ENCODE measurements at regions not wholly inside any gene's neighbourhood (a gene's known extent, or its start where the extent isn't known, plus 50 kb on each side); places are given as distances from the start of the nearest gene placed in this dataset.
A peak's percentile ranks its signal among the peaks of the same experiment; 100 is the strongest.

- FAIRE-seq, result no peak
- peak in 1 of 6 donors; percentile 57 for DNase-seq
- intact Hi-C loops (cut with DNase I), result no loop called here
- WGBS, 2 donors, result 37 to 41% methylated on average over 10 of the region's 10 CpGs
- TF ChIP-seq CTCF (IDR thresholded peaks at IDR 0.05), result no peak
- peak in 3 of 4 donors; percentile 8 to 29 (median 24) for ATAC-seq
- peaks cover 0 to 13% (median 0%) of the 10 kb centered on the region in 3 donors for H3K4me1 ChIP-seq
- no peaks in the 10 kb centered on the region for H3K36me3 ChIP-seq
- H3K9me3 ChIP-seq, result no peaks in the 10 kb centered on the region
- H3K4me3 ChIP-seq, result no peak overlapping the region
- H3K27me3 ChIP-seq, result no peaks in the 10 kb centered on the region
- H3K27ac ChIP-seq, result peak overlapping the region in 2 of 4 donors; percentile 33 to 54
Observed at GRCh38 chr6:167685654-167686053, 141.1 kb upstream of the AFDN start.

GRCh38 chr6:167686204-167686893 lies 140.4 kb upstream of the AFDN start:
- intact Hi-C loops (cut with DNase I), result no loop called here
- FAIRE-seq (no peak), ATAC-seq (no peak), DNase-seq (no peak)
- H3K36me3 ChIP-seq, result no peaks in the 10 kb centered on the region
- H3K4me3 ChIP-seq, result no peak overlapping the region
- no peaks in the 10 kb centered on the region for H3K9me3 ChIP-seq
- H3K4me1 ChIP-seq, result peaks cover 0 to 13% (median 0%) of the 10 kb centered on the region in 3 donors
- H3K27ac ChIP-seq, result no peak overlapping the region
- H3K27me3 ChIP-seq, result no peaks in the 10 kb centered on the region
- 69 to 74% methylated on average over 7 of the region's 7 CpGs for whole genome bisulfite sequencing, 2 donors
- TF ChIP-seq CTCF (IDR thresholded peaks at IDR 0.05), result no peak

GRCh38 chr6:167687116-167687725 lies 139.5 kb upstream of the AFDN start:
- no peak for DNase-seq
- FAIRE-seq, result no peak
- Histone ChIP-seq H3K27me3 (no peaks in the 10 kb centered on the region), H3K4me3 (no peak overlapping the region), H3K4me1 (peaks cover 0 to 13% (median 0%) of the 10 kb centered on the region in 3 donors), H3K9me3 (no peaks in the 10 kb centered on the region), H3K36me3 (no peaks in the 10 kb centered on the region), H3K27ac (no peak overlapping the region)
- ATAC-seq, result no peak
- intact Hi-C loops (cut with DNase I), result no loop called here
- TF ChIP-seq CTCF (IDR thresholded peaks at IDR 0.05), result no peak
- WGBS, 2 donors, result 85 to 88% methylated on average over 18 of the region's 18 CpGs

GRCh38 chr6:167688123-167688522 lies 138.6 kb upstream of the AFDN start:
- DNase-seq (no peak), ATAC-seq (no peak), FAIRE-seq (no peak)
- H3K36me3 ChIP-seq, result no peaks in the 10 kb centered on the region
- no peaks in the 10 kb centered on the region for H3K9me3 ChIP-seq
- H3K27ac ChIP-seq, result no peak overlapping the region
- intact Hi-C loops (cut with DNase I), result no loop called here
- peaks cover 0 to 10% (median 0%) of the 10 kb centered on the region in 3 donors for H3K4me1 ChIP-seq
- H3K27me3 ChIP-seq, result no peaks in the 10 kb centered on the region
- WGBS, 2 donors, result 88 to 93% methylated on average over 6 of the region's 6 CpGs
- H3K4me3 ChIP-seq, result no peak overlapping the region
- no peak for TF ChIP-seq CTCF (IDR thresholded peaks at IDR 0.05)

GRCh38 chr6:167689278-167689677 lies 137.4 kb upstream of the AFDN start:
- no peaks in the 10 kb centered on the region for H3K36me3 ChIP-seq
- no peak for ATAC-seq
- TF ChIP-seq CTCF (IDR thresholded peaks at IDR 0.05), result no peak
- intact Hi-C loops (cut with DNase I), result no loop called here
- 93 to 95% methylated on average over 5 of the region's 5 CpGs for WGBS, 2 donors
- H3K9me3 ChIP-seq, result no peaks in the 10 kb centered on the region
- H3K4me1 ChIP-seq, result peaks cover 0 to under 1% (median 0%) of the 10 kb centered on the region in 3 donors
- no peak for DNase-seq
- no peak for FAIRE-seq
- H3K4me3 ChIP-seq, result no peak overlapping the region
- no peaks in the 10 kb centered on the region for H3K27me3 ChIP-seq
- H3K27ac ChIP-seq, result no peak overlapping the region
